ENCODE measurements at regions not wholly inside any gene's neighbourhood (a gene's known extent, or its start where the extent isn't known, plus 50 kb on each side); places are given as distances from the start of the nearest gene placed in this dataset.

DNA sequence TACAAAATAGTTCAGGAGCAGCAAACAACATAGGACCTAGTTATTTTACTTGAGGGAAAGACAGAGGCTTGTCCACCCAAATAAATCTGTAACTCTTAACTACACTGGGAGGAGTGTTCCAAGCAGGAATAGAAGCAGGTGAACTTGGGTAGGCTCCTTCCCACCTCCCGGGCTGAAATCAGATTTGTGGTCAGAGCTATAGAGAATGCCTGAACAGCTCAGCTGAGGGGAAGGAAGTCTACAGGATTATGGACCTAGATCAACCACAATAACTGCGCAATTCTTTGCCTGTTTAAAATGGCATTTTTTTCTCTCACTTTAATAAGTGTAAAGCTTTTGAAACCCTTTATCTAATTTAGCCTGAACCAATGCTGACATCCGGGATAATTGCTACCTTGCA, 73.5 kb upstream of the IRS2 start:
- H3K36me3 ChIP-seq = no peaks in the 10 kb centered on the region
- no peak for DNase-seq (ENCODE audit: low spot score in 2 of 2)
- intact Hi-C loops (cut with DNase I; ENCODE audit: low total_unique reads) = no loop called here
- TF ChIP-seq POLR2A (IDR thresholded peaks at IDR 0.05) = no peak
- TF ChIP-seq, protein P1, sequence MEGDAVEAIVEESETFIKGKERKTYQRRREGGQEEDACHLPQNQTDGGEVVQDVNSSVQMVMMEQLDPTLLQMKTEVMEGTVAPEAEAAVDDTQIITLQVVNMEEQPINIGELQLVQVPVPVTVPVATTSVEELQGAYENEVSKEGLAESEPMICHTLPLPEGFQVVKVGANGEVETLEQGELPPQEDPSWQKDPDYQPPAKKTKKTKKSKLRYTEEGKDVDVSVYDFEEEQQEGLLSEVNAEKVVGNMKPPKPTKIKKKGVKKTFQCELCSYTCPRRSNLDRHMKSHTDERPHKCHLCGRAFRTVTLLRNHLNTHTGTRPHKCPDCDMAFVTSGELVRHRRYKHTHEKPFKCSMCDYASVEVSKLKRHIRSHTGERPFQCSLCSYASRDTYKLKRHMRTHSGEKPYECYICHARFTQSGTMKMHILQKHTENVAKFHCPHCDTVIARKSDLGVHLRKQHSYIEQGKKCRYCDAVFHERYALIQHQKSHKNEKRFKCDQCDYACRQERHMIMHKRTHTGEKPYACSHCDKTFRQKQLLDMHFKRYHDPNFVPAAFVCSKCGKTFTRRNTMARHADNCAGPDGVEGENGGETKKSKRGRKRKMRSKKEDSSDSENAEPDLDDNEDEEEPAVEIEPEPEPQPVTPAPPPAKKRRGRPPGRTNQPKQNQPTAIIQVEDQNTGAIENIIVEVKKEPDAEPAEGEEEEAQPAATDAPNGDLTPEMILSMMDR (IDR thresholded peaks at IDR 0.05) = no peak
- TF ChIP-seq POLR2AphosphoS5 (IDR thresholded peaks at IDR 0.05) = no peak
- no peak overlapping the region for H3K4me3 ChIP-seq
- H3K27me3 ChIP-seq = no peaks in the 10 kb centered on the region
- H3K27ac ChIP-seq = no peak overlapping the region
- H3K9me3 ChIP-seq = no peaks in the 10 kb centered on the region
- no peaks in the 10 kb centered on the region for H3K4me1 ChIP-seq

DNA sequence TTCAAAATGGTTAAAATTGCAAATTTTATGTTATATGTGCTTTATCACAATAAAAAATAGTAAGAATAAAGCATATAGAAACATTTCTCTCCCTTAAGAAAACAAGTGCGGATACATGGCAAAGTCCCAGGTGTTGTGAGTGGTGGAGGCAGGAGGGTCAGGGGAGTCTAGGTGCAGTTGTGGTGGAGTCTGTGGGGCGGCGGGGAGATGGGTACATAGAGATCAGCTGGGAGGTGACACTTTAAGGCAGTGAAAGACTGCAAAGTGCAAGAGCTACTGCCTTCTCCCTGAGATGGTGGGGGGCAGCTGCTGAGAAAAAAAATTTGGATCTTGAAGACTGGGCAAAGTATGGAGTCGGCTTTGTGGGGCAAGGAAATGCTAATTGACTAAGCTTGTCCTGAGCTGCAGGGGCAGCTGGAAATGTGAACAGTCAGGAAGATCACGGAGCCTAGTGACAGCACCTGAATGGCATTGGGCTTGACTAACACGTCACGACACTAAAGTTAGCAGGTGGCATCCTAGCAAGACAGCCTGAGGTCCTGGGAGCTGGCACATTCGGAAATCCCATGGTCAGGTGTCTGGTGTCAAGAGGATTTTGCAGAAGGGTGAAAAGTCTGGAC, 72.9 kb upstream of the IRS2 start:
- no peaks in the 10 kb centered on the region for H3K36me3 ChIP-seq
- H3K27ac ChIP-seq = no peak overlapping the region
- H3K4me3 ChIP-seq = no peak overlapping the region
- H3K9me3 ChIP-seq = no peaks in the 10 kb centered on the region
- no peak for DNase-seq (ENCODE audit: low spot score in 2 of 2)
- intact Hi-C loops (cut with DNase I; ENCODE audit: low total_unique reads) = no loop called here
- no peaks in the 10 kb centered on the region for H3K27me3 ChIP-seq
- no peaks in the 10 kb centered on the region for H3K4me1 ChIP-seq
- TF ChIP-seq POLR2A (IDR thresholded peaks at IDR 0.05) = no peak
- TF ChIP-seq, protein P1 (IDR thresholded peaks at IDR 0.05) = no peak
- TF ChIP-seq POLR2AphosphoS5 (IDR thresholded peaks at IDR 0.05) = no peak

DNA sequence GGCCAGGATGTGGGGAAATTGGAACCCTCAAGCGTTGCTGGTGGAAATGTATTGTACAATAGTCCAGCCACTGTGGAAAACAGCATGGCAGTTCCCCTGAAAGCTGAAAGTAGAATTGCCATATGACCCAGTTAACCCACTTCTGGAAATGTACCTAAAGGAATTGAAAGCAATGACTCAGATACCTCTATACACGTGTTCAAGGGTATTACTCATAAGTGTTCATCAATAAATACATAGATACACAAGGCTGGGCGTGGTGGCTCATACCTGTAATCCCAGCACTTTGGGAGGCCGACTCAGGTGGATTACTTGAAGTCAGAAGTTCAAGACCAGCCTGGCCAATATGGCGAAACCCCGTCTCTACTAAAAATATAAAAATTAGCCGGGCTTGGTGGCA, 71.9 kb upstream of the IRS2 start:
- intact Hi-C loops (cut with DNase I; ENCODE audit: low total_unique reads) = no loop called here
- TF ChIP-seq, protein P1 (IDR thresholded peaks at IDR 0.05) = no peak
- TF ChIP-seq POLR2AphosphoS5 (IDR thresholded peaks at IDR 0.05) = no peak
- TF ChIP-seq POLR2A (IDR thresholded peaks at IDR 0.05) = no peak

DNA sequence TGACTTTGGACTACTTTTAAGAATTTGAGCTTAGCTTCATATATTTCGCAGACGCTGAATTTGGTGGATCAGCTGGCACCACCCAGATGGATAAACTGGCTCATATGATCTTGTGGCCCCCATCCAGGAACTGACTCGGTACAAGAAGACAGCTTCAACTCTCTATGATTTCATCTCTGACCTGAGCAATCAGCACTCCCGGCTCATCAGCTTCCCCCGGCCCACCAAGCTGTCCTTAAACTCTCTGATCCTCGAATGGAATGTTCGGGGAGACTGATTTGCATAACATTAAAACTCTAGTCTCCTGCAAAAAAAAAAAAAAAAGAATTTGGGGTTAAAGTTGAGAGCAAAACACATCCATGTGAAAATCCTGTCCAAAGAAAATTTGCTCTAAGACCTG, 71.4 kb upstream of the IRS2 start:
- no peaks in the 10 kb centered on the region for H3K9me3 ChIP-seq
- H3K27ac ChIP-seq = no peak overlapping the region
- no peaks in the 10 kb centered on the region for H3K27me3 ChIP-seq
- no peak for DNase-seq (ENCODE audit: low spot score in 2 of 2)
- H3K36me3 ChIP-seq = no peaks in the 10 kb centered on the region
- intact Hi-C loops (cut with DNase I; ENCODE audit: low total_unique reads) = no loop called here
- no peaks in the 10 kb centered on the region for H3K4me1 ChIP-seq
- TF ChIP-seq POLR2A (IDR thresholded peaks at IDR 0.05) (no peak), POLR2AphosphoS5 (IDR thresholded peaks at IDR 0.05) (no peak)
- TF ChIP-seq, protein P1 (IDR thresholded peaks at IDR 0.05) = no peak
- H3K4me3 ChIP-seq = no peak overlapping the region

More for the DNA sequence above, 71.9 kb upstream of the IRS2 start:
- Histone ChIP-seq H3K4me1 (no peaks in the 10 kb centered on the region), H3K27ac (no peak overlapping the region), H3K36me3 (no peaks in the 10 kb centered on the region), H3K9me3 (no peaks in the 10 kb centered on the region), H3K27me3 (no peaks in the 10 kb centered on the region), H3K4me3 (no peak overlapping the region)
- DNase-seq (ENCODE audit: low spot score in 2 of 2) = no peak

DNA sequence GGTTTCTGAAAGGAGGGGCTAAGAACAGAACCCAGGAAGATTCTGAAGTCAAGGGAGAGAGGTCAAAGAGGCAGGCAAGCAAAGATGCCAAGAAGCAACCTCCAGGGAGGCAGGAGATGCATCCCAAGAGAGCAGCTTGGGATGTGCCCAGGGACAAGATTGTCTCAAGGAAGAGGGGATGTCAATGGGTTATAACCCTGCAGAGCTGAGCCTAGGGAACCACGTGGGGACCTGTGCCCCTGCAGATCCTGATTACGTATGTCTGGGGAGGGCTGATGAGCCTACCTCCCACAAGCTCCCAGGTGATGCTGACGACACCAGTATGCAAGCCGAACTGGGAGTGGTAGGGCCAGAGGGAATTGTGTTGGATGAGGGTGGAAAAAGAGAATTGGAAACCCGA, 70.9 kb upstream of the IRS2 start:
- no peak for DNase-seq (ENCODE audit: low spot score in 2 of 2)

More for the DNA sequence above, 70.9 kb upstream of the IRS2 start:
- Histone ChIP-seq H3K27me3 (no peaks in the 10 kb centered on the region), H3K36me3 (no peaks in the 10 kb centered on the region), H3K9me3 (no peaks in the 10 kb centered on the region), H3K27ac (no peak overlapping the region), H3K4me3 (no peak overlapping the region), H3K4me1 (no peaks in the 10 kb centered on the region)
- intact Hi-C loops (cut with DNase I; ENCODE audit: low total_unique reads) = no loop called here
- TF ChIP-seq POLR2A (IDR thresholded peaks at IDR 0.05) (no peak), POLR2AphosphoS5 (IDR thresholded peaks at IDR 0.05) (no peak)
- TF ChIP-seq, protein P1 (IDR thresholded peaks at IDR 0.05) = no peak
